Right forelimb (tissue), 1 donor: ENCODE measurements at regions not wholly inside any gene's neighbourhood (a gene's known extent, or its start where the extent isn't known, plus 50 kb on each side); places are given as distances from the start of the nearest gene placed in this dataset.

ENCODE experiments used
- DNase-seq: peaks from one replicate; pipeline ENCODE4 v3.0.0-alpha.2; 2018

DNA sequence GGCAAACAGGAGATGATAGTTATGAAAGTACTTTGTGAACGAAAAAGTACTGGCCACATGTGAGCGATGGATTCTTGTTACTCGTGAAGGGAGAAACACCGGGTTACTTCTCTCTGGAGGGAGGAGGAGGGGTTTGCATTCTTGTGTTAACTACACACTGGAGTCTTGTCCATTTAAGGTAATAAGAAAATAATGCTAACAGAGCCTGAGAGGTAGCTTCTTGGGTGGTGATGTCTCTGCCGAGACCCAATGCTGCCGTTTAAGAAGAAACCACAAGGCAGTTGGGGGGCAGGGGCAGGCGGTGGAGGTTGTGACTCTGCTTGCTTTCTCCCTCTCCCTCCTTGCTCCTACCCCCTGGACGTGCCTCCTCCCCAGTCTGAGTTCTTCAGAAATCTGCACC, 100.9 kb upstream of the ROPN1 start:
- no peak for DNase-seq

DNA sequence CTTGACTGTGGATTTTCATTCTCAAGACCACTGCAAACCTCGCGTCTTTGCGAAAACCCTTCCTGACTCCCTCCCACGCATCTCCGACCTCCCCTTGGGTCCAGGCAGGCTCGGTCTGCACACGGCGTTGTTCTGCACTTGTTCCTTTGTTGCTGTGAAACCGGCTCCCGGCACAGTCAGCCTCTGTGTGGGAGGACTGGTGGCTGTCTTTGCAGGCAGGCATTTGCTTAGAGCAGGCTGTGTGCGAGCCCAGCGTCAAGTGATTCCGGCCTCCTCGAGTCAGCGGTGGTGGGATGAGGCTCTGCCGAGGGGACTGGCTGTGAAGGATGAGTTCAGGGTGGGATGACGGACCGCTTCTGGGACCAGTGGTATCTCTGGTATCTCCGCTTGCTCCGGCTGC, 102.6 kb upstream of the ROPN1 start:
- DNase-seq, result no peak

DNA sequence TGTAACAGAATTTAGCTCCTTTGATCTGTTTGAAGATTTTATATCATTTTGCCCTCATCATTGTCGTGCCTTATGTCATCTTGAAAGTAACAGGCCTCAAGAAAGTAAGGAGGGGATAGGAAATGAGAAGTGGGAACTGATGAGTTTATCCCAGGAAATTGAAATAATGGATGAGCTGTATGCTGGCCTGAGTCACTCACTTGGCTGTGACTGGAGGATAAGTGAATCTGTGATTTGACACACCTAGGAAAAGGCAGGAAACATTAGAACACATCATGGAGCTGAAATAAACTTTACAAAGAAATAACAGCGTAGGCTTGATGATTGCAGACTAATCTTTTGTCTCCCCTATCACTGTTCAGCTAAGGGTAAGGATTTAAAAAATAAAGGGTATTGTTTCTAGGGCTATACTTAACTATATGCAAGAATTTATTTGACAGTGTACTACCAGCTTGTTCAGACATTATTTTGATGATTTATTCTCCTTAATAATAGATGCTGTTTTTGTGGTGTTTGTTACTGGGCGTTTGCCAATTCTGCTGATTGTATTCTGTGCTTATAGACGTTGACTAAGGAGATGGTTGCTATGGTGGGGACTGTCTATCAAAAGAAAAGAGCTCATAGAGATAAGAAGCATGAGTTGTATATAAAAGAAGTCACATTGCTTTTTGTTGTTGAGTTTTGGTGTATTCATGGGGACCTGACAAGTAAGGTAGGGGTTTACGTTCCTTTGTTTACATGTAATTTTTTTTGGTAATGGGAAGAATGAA, 105.6 kb upstream of the ROPN1 start:
- no peak for DNase-seq

DNA sequence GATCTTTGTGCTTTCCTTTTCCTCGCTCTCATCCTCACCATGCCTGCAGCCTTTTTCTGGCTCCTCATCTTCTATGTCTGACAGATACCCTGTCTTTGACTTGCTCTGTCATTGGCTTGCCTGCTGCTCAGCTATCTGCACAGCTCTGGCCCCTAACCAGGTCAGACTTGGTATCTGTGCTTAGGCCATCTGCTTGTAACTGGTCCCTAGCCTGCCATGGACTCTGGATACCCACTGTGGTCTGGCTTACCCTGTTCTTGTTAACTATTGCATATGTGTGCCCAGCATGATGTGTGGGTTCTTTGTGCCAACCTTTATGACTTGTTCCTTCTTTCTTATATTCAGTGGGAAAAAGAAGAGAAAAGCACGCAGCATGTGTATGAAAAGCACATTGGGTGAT, 109.7 kb upstream of the ROPN1 start:
- DNase-seq, result no peak

DNA sequence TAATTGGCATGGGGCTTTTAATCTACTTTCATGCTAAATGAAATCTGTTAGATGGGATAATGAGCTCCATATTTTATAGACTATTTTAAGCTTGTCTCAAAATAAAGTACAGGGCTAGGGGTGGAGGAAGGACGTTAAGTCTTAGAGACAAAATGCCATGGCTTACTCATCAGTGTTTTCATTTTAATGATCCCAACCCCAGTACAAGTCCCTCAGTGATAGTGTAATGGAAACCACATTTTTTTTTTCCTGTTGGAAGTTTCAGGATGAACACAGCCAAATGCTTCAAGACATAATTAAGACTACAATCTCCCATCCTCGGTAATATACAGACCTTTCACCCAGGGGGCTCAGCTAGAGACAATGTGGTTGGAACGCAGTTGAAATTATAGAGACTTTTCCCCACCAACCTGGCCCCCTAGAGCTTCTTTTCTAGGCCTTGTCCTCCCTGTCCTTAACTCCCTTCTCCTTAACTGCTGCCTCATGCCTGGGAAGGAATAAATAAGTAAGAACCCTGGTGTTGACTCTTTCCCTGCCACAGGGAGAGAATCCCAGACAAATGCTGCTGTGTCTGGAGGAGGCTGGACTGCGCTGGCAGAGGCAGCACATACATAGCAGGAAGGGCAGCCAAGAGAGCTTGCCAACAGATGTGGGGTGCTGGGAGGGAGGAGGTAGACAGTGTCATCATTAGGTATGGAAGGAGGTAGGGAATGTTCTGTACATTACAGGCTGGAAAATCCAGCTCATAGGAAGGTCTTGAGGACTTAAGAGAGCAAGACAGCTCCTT, 115.4 kb upstream of the ROPN1 start:
- no peak for DNase-seq

DNA sequence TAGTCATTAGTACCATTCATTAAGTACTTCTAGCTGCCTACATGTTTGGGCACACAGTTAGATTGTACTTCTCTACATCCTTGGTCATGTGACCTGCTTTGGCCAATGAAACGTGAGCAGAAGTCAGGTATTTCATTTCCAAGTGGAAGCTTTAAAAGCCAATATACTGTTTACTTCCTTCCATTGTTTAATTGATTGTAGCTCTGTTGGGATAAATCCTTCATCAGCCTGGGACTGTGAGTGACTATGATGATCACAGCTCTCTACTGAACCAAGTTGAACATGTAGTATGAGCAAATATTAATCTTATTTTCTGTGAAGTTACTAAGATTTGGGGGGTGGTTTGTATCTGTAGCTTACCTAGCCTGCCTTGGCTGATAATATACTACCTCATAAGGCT, 116.5 kb upstream of the ROPN1 start:
- DNase-seq, result no peak

DNA sequence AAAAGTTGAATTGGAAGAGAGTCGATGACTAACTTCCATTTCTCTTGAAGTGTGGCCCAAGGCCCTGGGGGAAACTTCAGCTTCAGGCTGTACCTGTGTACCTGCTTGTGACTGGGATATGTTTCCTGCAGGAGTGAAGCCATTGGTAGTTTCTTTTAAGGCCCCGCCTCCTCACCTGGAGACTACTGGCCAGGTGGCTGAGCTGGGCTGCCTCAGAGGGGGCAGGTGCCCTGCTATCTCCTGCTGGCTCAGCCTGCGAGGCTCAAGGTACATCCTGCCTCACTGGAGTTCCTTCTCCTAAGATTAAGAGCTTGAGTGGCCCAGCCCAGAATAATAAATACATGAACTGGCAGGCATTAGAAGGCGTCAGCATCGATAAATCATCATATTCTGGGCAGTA, 121.6 kb upstream of the ROPN1 start:
- no peak for DNase-seq

DNA sequence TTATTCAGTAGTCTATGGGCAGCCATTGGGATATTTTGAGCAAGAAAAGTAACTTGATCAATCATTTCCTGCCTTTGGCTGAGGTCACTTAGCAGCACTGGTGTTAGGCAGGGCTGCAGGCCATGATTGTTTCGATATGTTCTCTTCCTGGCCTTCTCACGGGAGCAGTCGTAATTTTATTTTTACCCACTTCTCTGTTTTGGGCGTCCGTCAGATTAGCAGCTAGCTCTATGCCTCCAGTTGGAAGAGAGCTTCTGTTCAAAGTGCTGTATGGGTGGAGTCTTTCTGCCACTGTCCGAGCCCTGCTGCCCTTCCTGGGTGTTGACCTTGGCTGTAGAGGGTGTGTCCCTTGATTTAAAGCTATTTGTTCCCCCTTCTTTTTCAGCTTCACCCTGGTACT, 123.4 kb upstream of the ROPN1 start:
- no peak for DNase-seq

DNA sequence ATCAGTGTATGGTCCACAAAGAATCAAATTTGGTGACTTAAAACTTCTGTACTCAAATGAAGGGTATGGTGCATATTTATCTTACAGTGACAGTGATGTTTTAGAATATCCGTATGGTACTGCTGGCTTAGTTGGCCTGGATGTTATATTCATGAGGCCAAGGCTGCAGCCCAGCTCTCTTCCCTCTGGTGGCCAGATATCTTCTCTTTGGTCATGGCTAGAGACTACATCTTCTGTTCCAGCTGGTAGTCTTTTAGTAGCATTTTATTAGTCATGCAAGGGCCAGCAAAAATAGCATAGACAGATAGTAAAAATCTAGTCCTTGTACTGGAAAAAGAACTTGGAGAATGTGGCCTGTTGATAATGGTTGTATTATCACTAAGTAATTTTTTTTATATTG, 124.0 kb upstream of the ROPN1 start:
- DNase-seq, result no peak

DNA sequence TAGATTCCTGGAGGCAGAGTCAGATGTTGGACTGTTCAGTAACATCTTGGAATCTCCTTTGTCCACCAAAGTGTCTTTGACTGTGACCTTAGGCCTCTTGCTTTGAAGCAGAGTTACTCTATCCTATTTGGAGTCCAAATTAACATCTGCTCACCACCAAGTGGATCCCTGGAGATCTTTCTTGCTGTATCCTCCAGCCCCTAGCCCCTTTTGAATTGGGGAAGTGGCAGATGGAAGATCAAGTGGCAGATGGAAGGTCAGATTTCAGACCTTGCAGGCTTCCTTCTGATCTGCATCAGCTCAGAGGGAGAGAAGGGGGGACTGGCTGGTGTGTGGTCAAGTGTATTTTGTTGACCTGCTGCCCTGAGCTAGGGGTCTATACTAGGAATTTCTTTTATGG, 125.0 kb upstream of the ROPN1 start:
- no peak for DNase-seq

DNA sequence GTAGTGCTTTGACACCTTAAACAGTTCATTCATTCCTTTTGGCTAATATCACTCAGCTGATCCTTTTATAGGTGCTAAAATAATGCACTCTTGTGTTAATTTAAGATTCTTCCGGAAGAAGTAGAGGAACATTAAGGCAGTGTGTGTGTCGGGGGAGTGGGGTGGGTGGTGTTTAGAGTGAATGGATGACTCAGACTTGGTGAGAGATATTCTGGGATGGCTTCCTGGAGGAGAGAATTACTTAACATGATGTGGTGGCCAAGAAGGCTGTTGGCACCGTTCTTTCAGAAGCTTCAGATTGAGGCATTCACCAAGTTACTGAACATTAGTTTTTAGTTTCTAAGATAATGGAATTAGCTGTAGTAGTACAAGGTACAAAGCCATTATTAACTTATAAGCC, 125.6 kb upstream of the ROPN1 start:
- no peak for DNase-seq

DNA sequence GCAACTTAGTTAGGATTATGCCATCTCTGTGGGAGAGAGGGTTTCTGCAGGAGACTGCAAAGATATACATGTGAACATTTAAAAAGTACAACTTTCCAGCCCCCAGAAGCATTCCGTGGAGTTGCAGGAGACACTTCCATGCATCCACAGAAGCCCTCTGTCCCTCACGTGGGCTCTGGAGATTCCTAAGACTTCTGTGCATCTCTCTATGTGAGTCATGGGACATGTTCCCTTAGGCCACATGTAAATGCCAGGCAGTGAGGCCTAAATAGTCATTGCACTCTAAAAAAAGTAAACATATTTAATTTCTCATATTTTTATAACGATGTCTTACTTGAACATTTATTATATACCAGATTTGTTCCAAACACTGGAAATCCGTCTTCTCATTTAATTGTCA, 126.5 kb upstream of the ROPN1 start:
- DNase-seq, result no peak

DNA sequence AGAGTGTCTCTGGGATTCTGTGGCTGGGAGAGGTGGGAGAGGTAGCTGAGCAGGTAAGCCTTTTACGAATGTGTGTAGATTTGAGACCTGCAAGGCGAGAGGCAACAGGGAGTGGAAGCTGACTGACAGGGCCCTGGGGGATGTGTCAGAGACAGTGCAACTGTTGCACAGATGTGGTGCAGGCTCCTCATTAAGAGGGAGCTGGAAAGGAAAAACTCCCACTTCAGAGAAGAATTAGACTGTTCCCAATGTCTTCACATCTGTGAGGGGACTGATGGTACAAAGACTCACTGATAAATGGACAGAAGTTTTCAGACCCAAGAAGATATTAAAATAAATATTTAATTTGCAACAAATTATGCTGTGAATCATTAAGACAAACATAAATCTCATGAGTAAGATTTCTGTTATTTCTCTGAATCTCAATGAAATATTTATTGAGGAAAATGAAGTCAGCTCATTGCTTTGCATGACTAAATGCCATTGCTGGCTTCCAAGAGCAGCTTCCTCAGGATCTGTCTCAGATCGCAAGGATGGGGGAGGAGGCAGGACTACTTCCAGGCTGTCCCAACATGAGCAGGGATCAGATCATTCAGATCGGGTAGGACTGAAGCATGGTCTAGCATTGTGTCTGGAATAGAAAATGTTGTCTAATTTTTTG, 127.3 kb upstream of the ROPN1 start:
- DNase-seq, result no peak

DNA sequence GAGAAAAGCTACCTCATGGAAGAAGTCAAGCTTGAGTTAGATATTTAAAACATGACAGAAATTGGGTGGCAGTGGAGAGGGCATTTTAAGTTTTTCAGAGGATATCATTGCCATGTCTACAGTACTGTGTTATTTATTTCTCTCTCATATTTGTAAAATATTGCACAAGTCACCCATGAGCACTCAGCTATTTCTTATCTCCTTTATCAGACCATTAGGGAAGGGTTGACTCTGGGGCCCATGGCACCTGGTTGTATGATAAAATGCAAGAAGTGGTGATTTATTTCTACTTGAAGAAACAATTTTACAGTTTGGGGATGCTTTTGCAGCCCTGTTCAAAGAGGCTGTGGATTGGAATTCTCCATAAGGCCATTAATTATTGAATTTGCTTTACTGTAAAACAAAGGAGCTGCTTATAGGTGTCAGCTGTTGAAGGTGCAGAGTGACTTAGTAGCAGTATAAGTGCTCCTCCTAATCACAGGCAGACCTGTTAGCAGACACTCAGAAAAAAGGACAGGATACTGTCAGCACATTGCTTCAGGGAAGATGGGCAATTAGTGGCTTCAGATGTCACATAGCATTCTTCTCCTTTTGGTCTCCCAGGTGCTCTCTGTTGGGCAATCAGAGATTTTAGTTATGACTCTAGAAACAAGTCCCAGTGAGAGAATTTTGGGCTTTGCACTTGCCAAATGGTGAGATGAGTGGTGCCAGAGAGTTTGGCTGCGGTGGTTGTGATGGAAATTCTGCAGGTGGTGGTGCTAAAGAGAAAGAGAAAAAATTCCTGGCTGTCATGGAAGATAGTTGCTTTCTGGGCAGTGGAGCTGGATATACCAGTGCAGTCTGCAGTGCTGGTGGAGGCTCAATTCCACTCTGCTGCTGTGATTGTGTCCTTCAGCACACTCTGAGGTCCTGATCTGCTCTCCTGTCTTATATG, 129.7 kb upstream of the ROPN1 start:
- no peak for DNase-seq

DNA sequence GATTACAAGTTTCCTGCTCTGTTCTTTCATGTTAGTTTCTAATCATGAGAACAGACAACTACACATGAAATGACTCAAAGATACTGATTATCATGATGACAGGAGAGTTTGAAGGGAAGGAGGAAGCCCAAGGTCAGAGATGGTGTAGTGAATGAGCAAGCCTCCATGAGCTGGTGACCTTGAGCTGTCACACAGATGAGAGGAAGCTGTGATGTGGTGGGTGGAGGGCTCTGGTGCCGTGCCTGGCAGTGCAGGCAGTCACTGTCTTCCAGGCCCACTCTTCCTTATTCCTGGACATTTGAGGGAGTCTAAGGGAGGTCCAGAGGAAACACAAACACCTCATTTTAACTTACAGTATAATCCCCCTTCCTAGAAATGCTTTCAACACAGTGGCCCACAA, 133.4 kb upstream of the ROPN1 start:
- DNase-seq, result no peak

DNA sequence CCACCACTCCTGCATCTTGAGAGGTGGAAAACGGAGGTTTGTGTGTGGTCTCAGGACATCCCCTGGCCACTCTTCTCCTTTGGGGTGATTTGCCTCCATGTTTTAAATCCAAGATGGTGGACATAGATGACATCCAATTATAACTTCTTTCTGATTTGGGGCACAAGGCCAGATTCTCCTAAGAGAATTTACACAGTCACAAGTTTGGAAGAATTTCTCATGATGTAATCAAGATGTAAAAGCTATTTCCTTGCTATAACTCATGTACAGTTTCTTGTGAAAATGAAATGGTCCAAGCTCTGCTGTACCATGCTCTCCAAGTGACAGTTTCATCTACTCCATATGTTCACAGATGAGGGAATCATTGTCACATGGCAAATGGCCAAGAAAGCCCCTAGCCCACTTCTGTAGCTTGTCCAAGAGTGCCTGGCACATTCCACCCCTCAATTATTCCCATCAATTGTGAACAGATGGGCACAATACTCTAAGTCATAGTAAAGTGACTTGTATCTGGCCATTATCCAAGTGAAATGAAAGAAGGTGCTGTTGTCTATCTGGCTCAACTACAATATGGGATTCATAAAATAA, 134.6 kb upstream of the ROPN1 start:
- no peak for DNase-seq

DNA sequence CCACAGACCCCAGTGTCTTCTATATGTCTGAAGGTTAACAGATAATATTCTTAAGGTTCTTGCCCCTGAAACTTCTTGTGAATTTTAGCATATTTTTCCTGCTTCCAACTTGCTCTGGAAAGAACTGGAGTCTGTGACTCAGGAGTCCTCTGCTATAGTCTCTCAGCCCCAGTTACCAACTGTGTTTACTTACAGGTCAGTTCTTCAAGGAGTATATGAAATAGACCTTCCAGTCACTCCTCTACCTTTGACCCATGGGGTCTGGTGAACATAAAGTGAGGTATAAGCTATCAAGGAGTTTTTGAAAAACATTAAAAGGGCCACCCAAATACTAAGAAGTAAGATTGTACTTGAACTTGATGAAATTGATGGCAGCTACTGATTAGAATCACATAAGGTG, 139.2 kb upstream of the ROPN1 start:
- no peak for DNase-seq

DNA sequence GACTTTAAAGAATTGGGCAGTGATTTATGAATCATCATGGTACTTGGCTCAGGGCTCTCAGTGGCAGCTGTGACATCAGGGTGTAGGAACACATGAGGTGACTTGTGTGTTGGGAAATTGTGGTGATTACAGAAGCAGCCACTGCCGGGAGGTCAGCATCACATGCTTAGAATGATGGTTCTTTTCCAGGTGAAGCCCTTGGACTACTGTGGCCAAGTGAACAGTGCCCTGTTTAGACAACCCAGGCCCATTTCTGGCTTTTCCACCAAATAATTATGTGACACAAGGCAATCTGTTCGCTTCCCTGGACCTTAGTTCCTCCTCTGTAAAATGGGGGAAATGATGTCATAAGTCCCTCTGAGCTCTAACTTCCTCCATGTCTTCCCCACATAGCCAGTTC, 139.7 kb upstream of the ROPN1 start:
- DNase-seq, result no peak

DNA sequence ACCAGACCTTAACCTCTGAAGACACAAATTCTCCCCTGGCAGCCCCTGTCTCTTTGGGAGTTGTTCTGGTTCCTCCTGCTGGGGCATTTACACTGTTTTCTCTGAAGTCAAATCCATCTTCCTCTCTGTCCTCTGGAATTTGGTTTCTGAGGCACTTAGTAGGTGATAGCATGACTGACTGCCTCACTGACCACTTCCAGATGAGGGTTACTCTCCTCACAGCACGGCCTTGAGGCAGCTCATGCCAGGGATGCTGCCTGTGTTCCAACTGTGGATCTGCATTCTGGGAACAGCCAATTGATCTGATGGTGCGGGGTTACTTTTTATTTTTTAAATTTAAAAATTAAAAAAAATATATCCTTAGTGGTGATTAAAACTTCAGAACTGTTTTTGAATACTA, 140.9 kb upstream of the ROPN1 start:
- DNase-seq, result no peak

DNA sequence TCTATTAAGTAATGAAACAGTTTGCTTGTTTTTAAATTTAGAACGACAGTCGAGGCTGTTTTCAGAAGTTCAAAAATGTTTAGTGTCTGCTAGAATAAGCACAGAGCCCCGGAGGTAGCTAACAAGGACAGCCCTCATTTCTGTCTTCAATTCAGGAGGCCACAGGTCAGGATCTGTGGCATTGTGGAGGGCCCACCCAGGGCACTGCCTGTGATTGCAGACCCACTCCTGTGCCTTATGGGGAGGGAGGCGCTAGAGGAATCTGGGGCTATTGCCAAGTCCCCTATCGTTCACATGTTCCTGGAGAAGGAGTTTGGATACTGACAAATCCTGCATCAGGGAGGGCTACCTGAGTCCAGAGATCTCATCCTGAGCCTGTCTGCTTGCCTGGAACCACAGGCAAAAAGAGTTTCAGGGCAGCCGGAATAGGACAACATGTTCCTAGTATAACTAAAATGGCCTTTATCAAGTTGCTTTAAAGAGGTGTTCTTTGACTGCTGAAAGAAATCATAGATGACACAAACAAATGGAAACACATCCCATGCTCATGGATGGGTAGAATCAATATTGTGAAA, 141.5 kb upstream of the ROPN1 start:
- DNase-seq, result no peak

DNA sequence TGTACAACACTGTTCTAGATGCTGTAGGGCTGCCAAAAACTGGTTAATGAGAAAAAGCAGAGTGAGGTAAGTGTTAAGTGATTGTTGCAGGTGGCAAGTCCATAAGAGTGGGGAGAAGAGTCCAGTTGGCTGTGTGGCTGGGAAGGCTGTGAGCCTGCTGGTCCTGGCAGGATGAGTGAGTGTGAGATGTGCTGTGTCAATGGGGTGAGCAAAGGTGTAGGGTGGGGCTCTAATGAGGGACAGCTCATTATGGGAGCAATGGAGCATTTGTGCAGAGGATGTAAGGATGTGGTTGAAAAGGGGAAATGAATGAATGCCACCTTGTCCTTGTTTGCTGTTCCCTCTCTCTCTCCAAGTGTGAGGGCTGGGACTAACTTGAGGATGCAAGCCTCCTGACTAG, 145.3 kb upstream of the ROPN1 start:
- no peak for DNase-seq

DNA sequence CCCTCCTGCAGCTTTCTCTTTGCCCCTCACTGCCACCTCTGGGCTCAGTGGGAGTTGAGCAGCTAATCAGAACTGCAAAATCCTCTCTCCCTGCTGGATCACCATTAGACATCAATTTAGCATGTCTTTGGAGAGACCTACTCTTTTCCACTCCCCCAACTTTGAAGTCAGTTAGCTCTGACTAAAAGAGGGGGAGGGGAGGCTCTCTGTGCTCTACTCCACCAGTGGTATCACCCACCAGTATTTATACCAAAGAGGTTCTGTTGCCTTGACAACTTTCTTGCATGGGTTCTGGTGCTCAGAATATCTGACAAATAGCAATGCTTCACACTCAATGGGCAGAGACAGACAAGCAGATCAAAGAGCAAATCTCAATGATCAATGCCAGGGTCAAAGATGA, 146.2 kb upstream of the ROPN1 start:
- DNase-seq, result no peak
